Central memory CD8-positive, alpha-beta T cell (primary cell): ENCODE measurements at regions not wholly inside any gene's neighbourhood (a gene's known extent, or its start where the extent isn't known, plus 50 kb on each side); places are given as distances from the start of the nearest gene placed in this dataset.

Experiments
- ATAC-seq: fragments of 150-1000 bp; cut with Tn5 transposase; replicated peaks from 2 replicates; pipeline ENCODE4 v1.10.0; 2022; ENCODE audit warnings: mild to moderate bottlenecking, moderate FRiP score, moderate number of reproducible peaks; ENCODE audit not compliant: poor library complexity, severe bottlenecking; ENCODE audit errors: extremely low read depth
- DNase-seq, 2 donors: peaks; one replicate each; pipeline ENCODE4 v3.0.0; 2021; ENCODE audit warnings: low spot score in 2 of 2
- H3K27ac Mint-ChIP-seq: one replicate; pipeline ENCODE4 v1.8.0; 2022; ENCODE audit warnings: low read depth, mild to moderate bottlenecking, moderate library complexity, mixed read lengths
- H3K27me3 Mint-ChIP-seq: one replicate; pipeline ENCODE4 v1.8.0; 2022; ENCODE audit warnings: mixed read lengths
- H3K36me3 Mint-ChIP-seq: one replicate; pipeline ENCODE4 v1.8.0; 2022; ENCODE audit warnings: mild to moderate bottlenecking, moderate library complexity, mixed read lengths; ENCODE audit not compliant: insufficient read depth
- H3K4me1 Mint-ChIP-seq: one replicate; pipeline ENCODE4 v1.8.0; 2022; ENCODE audit warnings: mixed read lengths
- H3K4me3 Mint-ChIP-seq: one replicate; pipeline ENCODE4 v1.8.0; 2022; ENCODE audit warnings: mild to moderate bottlenecking, moderate library complexity, mixed read lengths
- H3K9me3 Mint-ChIP-seq: one replicate; pipeline ENCODE4 v1.8.0; 2022; ENCODE audit warnings: mixed read lengths

GRCh38 chr1:67991546-67991945, 58.9 kb downstream of the DIRAS3 start:
- Mint-ChIP-seq H3K9me3 (no peaks in the 10 kb centered on the region), H3K4me3 (no peak overlapping the region), H3K36me3 (no peaks in the 10 kb centered on the region), H3K4me1 (no peaks in the 10 kb centered on the region), H3K27ac (no peak overlapping the region), H3K27me3 (no peaks in the 10 kb centered on the region)
- no peak for ATAC-seq
- no peak for DNase-seq

- H3K4me3 Mint-ChIP-seq, result no peak overlapping the region
- H3K4me1 Mint-ChIP-seq, result no peaks in the 10 kb centered on the region
- no peaks in the 10 kb centered on the region for H3K27me3 Mint-ChIP-seq
- H3K36me3 Mint-ChIP-seq, result peaks cover 2% of the 10 kb centered on the region
- no peak for ATAC-seq
- no peak overlapping the region for H3K27ac Mint-ChIP-seq
- H3K9me3 Mint-ChIP-seq, result peaks cover 5% of the 10 kb centered on the region
- no peak for DNase-seq
Observed at GRCh38 chr1:67988066-67988465, 62.4 kb downstream of the DIRAS3 start.

- Mint-ChIP-seq H3K27ac (no peak overlapping the region), H3K27me3 (no peaks in the 10 kb centered on the region), H3K9me3 (peaks cover 7% of the 10 kb centered on the region), H3K36me3 (peaks cover 2% of the 10 kb centered on the region), H3K4me3 (no peak overlapping the region), H3K4me1 (no peaks in the 10 kb centered on the region)
- DNase-seq (no peak), ATAC-seq (no peak)
Observed at GRCh38 chr1:67987046-67987799, 63.2 kb downstream of the DIRAS3 start.

- no peak for ATAC-seq
- no peaks in the 10 kb centered on the region for H3K27me3 Mint-ChIP-seq
- peaks cover 7% of the 10 kb centered on the region for H3K9me3 Mint-ChIP-seq
- no peaks in the 10 kb centered on the region for H3K4me1 Mint-ChIP-seq
- DNase-seq, result no peak
- H3K36me3 Mint-ChIP-seq, result peaks cover 2% of the 10 kb centered on the region
- H3K27ac Mint-ChIP-seq, result no peak overlapping the region
- no peak overlapping the region for H3K4me3 Mint-ChIP-seq
Observed at GRCh38 chr1:67983867-67984266, 66.6 kb downstream of the DIRAS3 start.

- no peak overlapping the region for H3K27ac Mint-ChIP-seq
- DNase-seq, result no peak
- H3K36me3 Mint-ChIP-seq, result peaks cover 2% of the 10 kb centered on the region
- H3K4me1 Mint-ChIP-seq, result no peaks in the 10 kb centered on the region
- H3K9me3 Mint-ChIP-seq, result peaks cover 7% of the 10 kb centered on the region
- ATAC-seq, result no peak
- H3K4me3 Mint-ChIP-seq, result no peak overlapping the region
- H3K27me3 Mint-ChIP-seq, result no peaks in the 10 kb centered on the region
Observed at GRCh38 chr1:67980028-67980427, 70.4 kb downstream of the DIRAS3 start.

GRCh38 chr1:67979532-67979931, 70.9 kb downstream of the DIRAS3 start:
- Mint-ChIP-seq H3K36me3 (peaks cover 2% of the 10 kb centered on the region), H3K4me3 (no peak overlapping the region), H3K9me3 (peaks cover 7% of the 10 kb centered on the region), H3K27me3 (no peaks in the 10 kb centered on the region), H3K27ac (no peak overlapping the region), H3K4me1 (no peaks in the 10 kb centered on the region)
- ATAC-seq (no peak), DNase-seq (no peak)

GRCh38 chr1:67978890-67979516, 71.4 kb downstream of the DIRAS3 start:
- DNase-seq (no peak), ATAC-seq (no peak)
- Mint-ChIP-seq H3K4me1 (no peaks in the 10 kb centered on the region), H3K36me3 (peaks cover 2% of the 10 kb centered on the region), H3K4me3 (no peak overlapping the region), H3K27me3 (no peaks in the 10 kb centered on the region), H3K27ac (no peak overlapping the region), H3K9me3 (peaks cover 7% of the 10 kb centered on the region)

- Mint-ChIP-seq H3K27me3 (no peaks in the 10 kb centered on the region), H3K36me3 (no peaks in the 10 kb centered on the region), H3K4me1 (no peaks in the 10 kb centered on the region), H3K4me3 (no peak overlapping the region), H3K27ac (no peak overlapping the region), H3K9me3 (peaks cover 3% of the 10 kb centered on the region)
- ATAC-seq, result no peak
- no peak for DNase-seq
Observed at GRCh38 chr1:67977756-67978155, 72.7 kb downstream of the DIRAS3 start.

GRCh38 chr1:67973051-67973450, 77.4 kb downstream of the DIRAS3 start:
- Mint-ChIP-seq H3K27ac (no peak overlapping the region), H3K27me3 (no peaks in the 10 kb centered on the region), H3K9me3 (peaks cover 10% of the 10 kb centered on the region), H3K36me3 (no peaks in the 10 kb centered on the region), H3K4me1 (no peaks in the 10 kb centered on the region), H3K4me3 (no peak overlapping the region)
- DNase-seq, result no peak
- no peak for ATAC-seq

- DNase-seq (no peak), ATAC-seq (no peak)
- H3K36me3 Mint-ChIP-seq, result no peaks in the 10 kb centered on the region
- no peaks in the 10 kb centered on the region for H3K4me1 Mint-ChIP-seq
- H3K9me3 Mint-ChIP-seq, result peaks cover 10% of the 10 kb centered on the region
- no peak overlapping the region for H3K27ac Mint-ChIP-seq
- no peak overlapping the region for H3K4me3 Mint-ChIP-seq
- no peaks in the 10 kb centered on the region for H3K27me3 Mint-ChIP-seq
Observed at GRCh38 chr1:67970088-67970487, 80.3 kb downstream of the DIRAS3 start.

GRCh38 chr1:67969446-67969845, 81.0 kb downstream of the DIRAS3 start:
- no peak for DNase-seq
- H3K27me3 Mint-ChIP-seq, result no peaks in the 10 kb centered on the region

GRCh38 chr1:67966666-67967009, 83.8 kb downstream of the DIRAS3 start:
- Mint-ChIP-seq H3K4me1 (no peaks in the 10 kb centered on the region), H3K27me3 (no peaks in the 10 kb centered on the region), H3K4me3 (no peak overlapping the region), H3K27ac (no peak overlapping the region), H3K36me3 (no peaks in the 10 kb centered on the region), H3K9me3 (peaks cover 17% of the 10 kb centered on the region)
- DNase-seq (no peak), ATAC-seq (no peak)

More at GRCh38 chr1:67969446-67969845, 81.0 kb downstream of the DIRAS3 start:
- H3K36me3 Mint-ChIP-seq, result no peaks in the 10 kb centered on the region
- H3K4me1 Mint-ChIP-seq, result no peaks in the 10 kb centered on the region
- ATAC-seq, result no peak
- no peak overlapping the region for H3K27ac Mint-ChIP-seq
- H3K4me3 Mint-ChIP-seq, result no peak overlapping the region
- peaks cover 10% of the 10 kb centered on the region for H3K9me3 Mint-ChIP-seq

GRCh38 chr1:67965995-67966665, 84.3 kb downstream of the DIRAS3 start:
- Mint-ChIP-seq H3K4me1 (no peaks in the 10 kb centered on the region), H3K36me3 (no peaks in the 10 kb centered on the region), H3K27ac (no peak overlapping the region), H3K27me3 (no peaks in the 10 kb centered on the region), H3K4me3 (no peak overlapping the region), H3K9me3 (peaks cover 17% of the 10 kb centered on the region)
- no peak for DNase-seq
- ATAC-seq, result no peak
